Osteoblast (primary cell): ENCODE measurements at regions not wholly inside any gene's neighbourhood (a gene's known extent, or its start where the extent isn't known, plus 50 kb on each side); places are given as distances from the start of the nearest gene placed in this dataset.

Experiments used
- DNase-seq: peaks from one replicate; pipeline ENCODE4 v3.0.0; 2011; ENCODE audit warnings: low spot score, mixed read lengths; ENCODE audit not compliant: insufficient read length; ENCODE audit errors: missing footprints
- H2AFZ ChIP-seq: 2 replicates; pipeline ENCODE4 v1.6.0; 2011; ENCODE audit warnings: mild to moderate bottlenecking, low read length
- H3K27ac ChIP-seq: 2 replicates; pipeline ENCODE4 v1.5.1; 2011; ENCODE audit warnings: mild to moderate bottlenecking, low read depth, low read length, moderate library complexity
- H3K27me3 ChIP-seq: 2 replicates; pipeline ENCODE4 v1.6.0; 2012; ENCODE audit warnings: mild to moderate bottlenecking, control low read depth, inconsistent platforms, low read length, moderate library complexity; ENCODE audit not compliant: insufficient read depth
- H3K36me3 ChIP-seq: 2 replicates; pipeline ENCODE4 v1.5.1; 2011; ENCODE audit warnings: mild to moderate bottlenecking, low read length, control low read depth, moderate library complexity; ENCODE audit not compliant: insufficient read depth
- H3K4me1 ChIP-seq: 2 replicates; pipeline ENCODE4 v1.5.1; 2011; ENCODE audit warnings: mild to moderate bottlenecking, low read length, control low read depth, moderate library complexity; ENCODE audit not compliant: insufficient read depth
- H3K4me2 ChIP-seq: 2 replicates; pipeline ENCODE4 v1.6.0; 2011; ENCODE audit warnings: mild to moderate bottlenecking, low read length; ENCODE audit not compliant: insufficient read depth
- H3K4me3 ChIP-seq: fragments of 200-600 bp; sonication (generic); 3 replicates; pipeline ENCODE4 v1.5.1; 2012; ENCODE audit warnings: mild to moderate bottlenecking, low read length, inconsistent platforms; ENCODE audit not compliant: insufficient read depth
- H3K79me2 ChIP-seq: 2 replicates; pipeline ENCODE4 v1.6.0; 2012; ENCODE audit warnings: mild to moderate bottlenecking, low read length, control low read depth, inconsistent platforms; ENCODE audit not compliant: insufficient read depth
- H3K9me3 ChIP-seq: 2 replicates; pipeline ENCODE4 v1.5.1; 2011; ENCODE audit warnings: low read depth, low read length, control low read depth
- H4K20me1 ChIP-seq: 2 replicates; pipeline ENCODE4 v1.6.0; 2012; ENCODE audit warnings: mild to moderate bottlenecking, low read length, control low read depth; ENCODE audit not compliant: insufficient read depth
- TF ChIP-seq, protein P1 (sequence below): IDR thresholded peaks from 2 replicates; pipeline ENCODE4 v1.5.1; 2011; ENCODE audit warnings: mild to moderate bottlenecking, low read depth, low read length, moderate library complexity; ENCODE audit errors: extremely low read depth

DNA sequence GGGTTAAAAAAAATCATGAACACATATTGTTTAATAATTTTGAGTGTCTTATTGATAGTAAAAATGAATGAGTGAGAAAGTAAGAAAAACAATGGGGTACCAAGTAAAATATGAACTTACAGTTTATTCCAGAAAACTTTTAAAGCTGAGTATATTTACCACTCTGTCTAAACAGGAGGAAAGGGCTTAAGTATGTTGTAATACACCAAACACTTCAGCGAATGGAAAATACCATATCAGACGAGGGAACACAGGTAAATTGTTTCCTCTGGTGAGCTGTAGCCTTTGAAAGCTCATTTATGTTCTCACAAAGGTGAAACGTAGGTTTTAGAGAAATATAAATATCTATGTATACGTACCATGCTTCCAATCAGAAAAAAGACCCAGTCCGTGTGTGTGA lies 1209.6 kb upstream of the ZEB2 start:
- no peak overlapping the region for H2AFZ ChIP-seq

DNA sequence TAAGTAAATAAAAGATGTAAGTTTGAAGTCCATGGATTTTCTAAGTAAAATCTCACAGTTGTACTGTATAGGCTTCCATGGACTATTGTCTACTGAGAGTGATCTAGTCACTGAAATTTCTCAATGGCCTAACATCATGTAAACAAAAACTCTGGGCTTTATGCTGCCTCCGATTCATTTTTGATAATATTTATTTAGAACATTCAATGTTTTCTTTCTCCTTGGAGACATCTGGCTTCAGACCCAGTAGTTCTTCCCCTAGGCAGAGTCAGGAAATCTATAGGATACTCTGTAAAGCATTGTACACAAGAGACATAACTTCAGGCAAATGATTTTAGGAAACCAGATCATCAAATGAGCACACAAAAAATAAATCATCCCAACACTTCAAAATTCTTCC lies 1208.6 kb upstream of the ZEB2 start:
- no peak overlapping the region for H3K27ac ChIP-seq
- H3K4me3 ChIP-seq: no peak overlapping the region
- TF ChIP-seq, protein P1, sequence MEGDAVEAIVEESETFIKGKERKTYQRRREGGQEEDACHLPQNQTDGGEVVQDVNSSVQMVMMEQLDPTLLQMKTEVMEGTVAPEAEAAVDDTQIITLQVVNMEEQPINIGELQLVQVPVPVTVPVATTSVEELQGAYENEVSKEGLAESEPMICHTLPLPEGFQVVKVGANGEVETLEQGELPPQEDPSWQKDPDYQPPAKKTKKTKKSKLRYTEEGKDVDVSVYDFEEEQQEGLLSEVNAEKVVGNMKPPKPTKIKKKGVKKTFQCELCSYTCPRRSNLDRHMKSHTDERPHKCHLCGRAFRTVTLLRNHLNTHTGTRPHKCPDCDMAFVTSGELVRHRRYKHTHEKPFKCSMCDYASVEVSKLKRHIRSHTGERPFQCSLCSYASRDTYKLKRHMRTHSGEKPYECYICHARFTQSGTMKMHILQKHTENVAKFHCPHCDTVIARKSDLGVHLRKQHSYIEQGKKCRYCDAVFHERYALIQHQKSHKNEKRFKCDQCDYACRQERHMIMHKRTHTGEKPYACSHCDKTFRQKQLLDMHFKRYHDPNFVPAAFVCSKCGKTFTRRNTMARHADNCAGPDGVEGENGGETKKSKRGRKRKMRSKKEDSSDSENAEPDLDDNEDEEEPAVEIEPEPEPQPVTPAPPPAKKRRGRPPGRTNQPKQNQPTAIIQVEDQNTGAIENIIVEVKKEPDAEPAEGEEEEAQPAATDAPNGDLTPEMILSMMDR: no peak
- no peaks in the 10 kb centered on the region for H3K9me3 ChIP-seq
- H4K20me1 ChIP-seq: no peaks in the 10 kb centered on the region
- no peaks in the 10 kb centered on the region for H3K79me2 ChIP-seq
- DNase-seq: no peak
- H3K4me2 ChIP-seq: no peak overlapping the region
- peak overlapping the region; percentile 57 for H2AFZ ChIP-seq
- no peaks in the 10 kb centered on the region for H3K36me3 ChIP-seq
- no peaks in the 10 kb centered on the region for H3K27me3 ChIP-seq
- no peaks in the 10 kb centered on the region for H3K4me1 ChIP-seq

More for the DNA sequence above, 1209.6 kb upstream of the ZEB2 start:
- no peak for DNase-seq
- Histone ChIP-seq H3K9me3 (no peaks in the 10 kb centered on the region), H3K27me3 (no peaks in the 10 kb centered on the region), H3K4me2 (no peak overlapping the region), H3K36me3 (no peaks in the 10 kb centered on the region), H3K4me1 (no peaks in the 10 kb centered on the region), H3K4me3 (no peak overlapping the region), H4K20me1 (no peaks in the 10 kb centered on the region), H3K79me2 (no peaks in the 10 kb centered on the region), H3K27ac (no peak overlapping the region)
- TF ChIP-seq, protein P1: no peak

GRCh38 chr2:145725876-145726275 lies 1206.0 kb upstream of the ZEB2 start:
- Histone ChIP-seq H3K9me3 (no peaks in the 10 kb centered on the region), H2AFZ (no peak overlapping the region), H3K79me2 (no peaks in the 10 kb centered on the region), H3K4me1 (no peaks in the 10 kb centered on the region), H3K27me3 (no peaks in the 10 kb centered on the region), H3K36me3 (no peaks in the 10 kb centered on the region), H3K4me3 (no peak overlapping the region), H4K20me1 (no peaks in the 10 kb centered on the region), H3K4me2 (no peak overlapping the region), H3K27ac (no peak overlapping the region)
- DNase-seq: no peak
- TF ChIP-seq, protein P1: no peak

GRCh38 chr2:145724311-145724898 lies 1204.5 kb upstream of the ZEB2 start:
- Histone ChIP-seq H3K4me2 (no peak overlapping the region), H3K4me3 (no peak overlapping the region), H3K4me1 (no peaks in the 10 kb centered on the region), H2AFZ (no peak overlapping the region), H3K9me3 (no peaks in the 10 kb centered on the region), H3K79me2 (no peaks in the 10 kb centered on the region), H3K27ac (no peak overlapping the region), H4K20me1 (no peaks in the 10 kb centered on the region), H3K27me3 (no peaks in the 10 kb centered on the region), H3K36me3 (no peaks in the 10 kb centered on the region)
- DNase-seq: no peak
- TF ChIP-seq, protein P1: no peak
